ENCODE measurements at regions not wholly inside any gene's neighbourhood (a gene's known extent, or its start where the extent isn't known, plus 50 kb on each side); places are given as distances from the start of the nearest gene placed in this dataset.

DNA sequence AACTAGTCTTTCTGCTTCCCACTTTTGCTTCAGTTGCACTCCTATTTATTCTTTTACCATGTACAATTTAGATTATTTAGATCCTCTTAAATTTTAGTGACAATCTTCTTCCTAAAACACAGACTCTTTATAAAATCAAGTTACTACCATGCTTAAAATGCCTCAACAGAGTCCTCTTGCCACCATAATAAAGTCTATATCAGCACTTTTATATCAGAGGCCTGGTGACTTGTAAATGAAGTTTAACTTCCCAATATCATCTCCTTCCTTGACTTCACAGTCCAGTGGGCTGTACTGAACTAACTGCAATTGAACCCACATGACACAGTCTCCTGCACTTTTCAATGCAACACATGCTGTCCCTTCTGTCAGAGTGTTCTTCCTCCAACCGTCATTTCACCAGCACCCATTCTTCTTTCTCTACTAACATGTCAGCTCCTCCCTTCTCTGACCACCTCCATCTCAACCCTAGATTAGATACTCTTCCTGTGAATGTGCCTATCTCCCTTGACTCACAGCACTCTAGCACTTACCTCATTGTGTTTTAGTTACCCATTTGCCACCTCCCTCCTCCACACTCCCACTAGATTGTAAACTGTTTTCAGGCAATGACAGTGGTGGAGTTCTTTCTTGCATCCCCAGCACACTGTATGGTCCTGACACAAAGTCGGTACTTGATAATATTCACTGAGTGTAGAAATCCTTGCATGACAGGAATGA is 414.9 kb downstream of the SATB2 start:
- no peak overlapping the region for H3K4me3 ChIP-seq (replicated peaks in 1 of 3; ENCODE audit: insufficient read depth in 1 of 3, low read depth in 1 of 3, low read length in 3 of 3)
- no peak for TF ChIP-seq POLR2A (IDR thresholded peaks at IDR 0.05; ENCODE audit: low read depth, low read length)
- TF ChIP-seq JUN (IDR thresholded peaks at IDR 0.05; ENCODE audit: borderline replicate concordance, insufficient read depth, insufficient read length, low read depth): no peak
- TF ChIP-seq, protein P1, sequence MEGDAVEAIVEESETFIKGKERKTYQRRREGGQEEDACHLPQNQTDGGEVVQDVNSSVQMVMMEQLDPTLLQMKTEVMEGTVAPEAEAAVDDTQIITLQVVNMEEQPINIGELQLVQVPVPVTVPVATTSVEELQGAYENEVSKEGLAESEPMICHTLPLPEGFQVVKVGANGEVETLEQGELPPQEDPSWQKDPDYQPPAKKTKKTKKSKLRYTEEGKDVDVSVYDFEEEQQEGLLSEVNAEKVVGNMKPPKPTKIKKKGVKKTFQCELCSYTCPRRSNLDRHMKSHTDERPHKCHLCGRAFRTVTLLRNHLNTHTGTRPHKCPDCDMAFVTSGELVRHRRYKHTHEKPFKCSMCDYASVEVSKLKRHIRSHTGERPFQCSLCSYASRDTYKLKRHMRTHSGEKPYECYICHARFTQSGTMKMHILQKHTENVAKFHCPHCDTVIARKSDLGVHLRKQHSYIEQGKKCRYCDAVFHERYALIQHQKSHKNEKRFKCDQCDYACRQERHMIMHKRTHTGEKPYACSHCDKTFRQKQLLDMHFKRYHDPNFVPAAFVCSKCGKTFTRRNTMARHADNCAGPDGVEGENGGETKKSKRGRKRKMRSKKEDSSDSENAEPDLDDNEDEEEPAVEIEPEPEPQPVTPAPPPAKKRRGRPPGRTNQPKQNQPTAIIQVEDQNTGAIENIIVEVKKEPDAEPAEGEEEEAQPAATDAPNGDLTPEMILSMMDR (IDR thresholded peaks at IDR 0.05; ENCODE audit: extremely low read depth in 1 of 2, insufficient read depth in 1 of 2, low read depth in 1 of 2, low read length in 2 of 2): no peak
- dilution Hi-C loops (cut with MboI; ENCODE audit: extremely low pct_ligation_motif_present, low sequenced_read_pairs) (no loop called here), intact Hi-C loops (cut with micrococcal nuclease) (no loop called here)
- no peaks in the 10 kb centered on the region for H3K4me1 ChIP-seq (ENCODE audit: control insufficient read depth, extremely low read depth, insufficient read depth, low read length)
- FAIRE-seq (no peak), DNase-seq (ENCODE audit: low read depth, low spot score) (no peak)
- no peaks in the 10 kb centered on the region for H3K36me3 ChIP-seq (ENCODE audit: control insufficient read depth in 2 of 2, extremely low read depth in 1 of 2, insufficient read depth in 2 of 2, low read length in 2 of 2)
- H3K4me2 ChIP-seq (ENCODE audit: insufficient read depth, low read length): no peak overlapping the region
- no peaks in the 10 kb centered on the region for H3K9me1 ChIP-seq (replicated peaks; ENCODE audit: control insufficient read depth, extremely low read depth, insufficient read depth, low read length)
- H3K27me3 ChIP-seq (ENCODE audit: control insufficient read depth in 2 of 2, insufficient read depth in 2 of 2, low read length in 2 of 2): no peaks in the 10 kb centered on the region
- no TSS peak for BruUV-seq (replicated peaks)
- POLR2A ChIA-PET: no interaction called here
- no peak overlapping the region for H3K9ac ChIP-seq (replicated peaks; ENCODE audit: extremely low read depth, insufficient read depth, low read length)
- no peaks in the 10 kb centered on the region for H4K20me1 ChIP-seq (replicated peaks; ENCODE audit: control insufficient read depth, extremely low read depth, insufficient read depth, low read length)
- no peak overlapping the region for H2AFZ ChIP-seq (ENCODE audit: low read depth, low read length)
- H3K79me2 ChIP-seq (ENCODE audit: control insufficient read depth, insufficient read depth, low read length): no peaks in the 10 kb centered on the region
- CTCF ChIA-PET: no interaction called here
- H3K27ac ChIP-seq (ENCODE audit: insufficient read depth, low read depth, low read length): no peak overlapping the region
- H3K9me3 ChIP-seq (replicated peaks; ENCODE audit: control insufficient read depth, insufficient read depth, low read length): peaks cover 2% of the 10 kb centered on the region

DNA sequence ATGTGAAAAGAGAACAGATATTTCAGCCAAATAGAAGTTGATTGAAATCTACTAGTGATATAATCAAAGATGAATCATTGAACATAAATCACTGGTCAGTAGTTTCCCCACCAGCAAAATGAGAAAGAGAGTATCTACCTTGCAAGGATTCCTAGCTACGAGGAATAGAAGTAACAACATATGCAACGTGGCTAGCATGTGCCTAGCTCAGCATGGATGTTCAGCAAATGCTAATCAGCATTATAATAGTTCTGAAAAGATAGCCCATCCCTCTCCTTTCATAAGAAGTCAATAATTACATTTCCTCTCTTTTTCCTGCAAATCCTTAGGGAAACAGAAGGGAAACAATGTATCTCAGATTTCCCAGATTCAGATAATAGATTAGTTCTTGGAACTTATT is 417.2 kb downstream of the SATB2 start:
- no peak for FAIRE-seq
- no peak overlapping the region for H3K9ac ChIP-seq (replicated peaks; ENCODE audit: extremely low read depth, insufficient read depth, low read length)
- ChIA-PET POLR2A (no interaction called here), CTCF (no interaction called here)
- no peaks in the 10 kb centered on the region for H3K4me1 ChIP-seq (ENCODE audit: control insufficient read depth, extremely low read depth, insufficient read depth, low read length)
- H3K79me2 ChIP-seq (ENCODE audit: control insufficient read depth, insufficient read depth, low read length): no peaks in the 10 kb centered on the region
- no peak overlapping the region for H2AFZ ChIP-seq (ENCODE audit: low read depth, low read length)
- H3K4me3 ChIP-seq (replicated peaks in 1 of 3; ENCODE audit: insufficient read depth in 1 of 3, low read depth in 1 of 3, low read length in 3 of 3): no peak overlapping the region
- TF ChIP-seq POLR2AphosphoS5 (IDR thresholded peaks at IDR 0.05; ENCODE audit: insufficient read depth, low read depth, low read length): no peak
- TF ChIP-seq MYC (IDR thresholded peaks at IDR 0.05; ENCODE audit: low read depth, low read length): no peak
- TF ChIP-seq, protein P1 (IDR thresholded peaks at IDR 0.05; ENCODE audit: extremely low read depth in 1 of 2, insufficient read depth in 1 of 2, low read depth in 1 of 2, low read length in 2 of 2): no peak
- TF ChIP-seq GATA2 (IDR thresholded peaks at IDR 0.05; ENCODE audit: insufficient read depth, insufficient read length, low read depth, low read length): no peak
- no peak for TF ChIP-seq EZH2 (IDR thresholded peaks at IDR 0.05; ENCODE audit: borderline replicate concordance, low read depth, low read length, severe bottlenecking)
- TF ChIP-seq MAX (IDR thresholded peaks at IDR 0.05; ENCODE audit: insufficient read depth, insufficient read length): no peak
- TF ChIP-seq FOS (IDR thresholded peaks at IDR 0.05; ENCODE audit: borderline replicate concordance, insufficient read depth, low read length): no peak
- TF ChIP-seq POLR2A (IDR thresholded peaks at IDR 0.05; ENCODE audit: low read depth, low read length): no peak
- intact Hi-C loops (cut with micrococcal nuclease) (no loop called here), dilution Hi-C loops (cut with MboI; ENCODE audit: extremely low pct_ligation_motif_present, low sequenced_read_pairs) (no loop called here)
- peaks cover 2% of the 10 kb centered on the region for H3K9me3 ChIP-seq (replicated peaks; ENCODE audit: control insufficient read depth, insufficient read depth, low read length)
- H3K9me1 ChIP-seq (replicated peaks; ENCODE audit: control insufficient read depth, extremely low read depth, insufficient read depth, low read length): no peaks in the 10 kb centered on the region
- H3K36me3 ChIP-seq (ENCODE audit: control insufficient read depth in 2 of 2, extremely low read depth in 1 of 2, insufficient read depth in 2 of 2, low read length in 2 of 2): no peaks in the 10 kb centered on the region
- no peaks in the 10 kb centered on the region for H4K20me1 ChIP-seq (replicated peaks; ENCODE audit: control insufficient read depth, extremely low read depth, insufficient read depth, low read length)
- BruUV-seq (replicated peaks): no TSS peak
- H3K27ac ChIP-seq (ENCODE audit: insufficient read depth, low read depth, low read length): no peak overlapping the region
- no peaks in the 10 kb centered on the region for H3K27me3 ChIP-seq (ENCODE audit: control insufficient read depth in 2 of 2, insufficient read depth in 2 of 2, low read length in 2 of 2)
- H3K4me2 ChIP-seq (ENCODE audit: insufficient read depth, low read length): no peak overlapping the region
- DNase-seq (ENCODE audit: low read depth, low spot score): no peak
